RWPE2 (cell line): ENCODE measurements at regions not wholly inside any gene's neighbourhood (a gene's known extent, or its start where the extent isn't known, plus 50 kb on each side); places are given as distances from the start of the nearest gene placed in this dataset.

ENCODE experiments used
- ATAC-seq: fragments of 200-7000 bp; cut with Tn5 transposase; 3 replicates; pipeline ENCODE4 v1.9.1; 2021; ENCODE audit warnings: low read depth
- DNase-seq: peaks from one replicate; pipeline ENCODE4 v3.0.0-alpha.2; 2020; ENCODE audit warnings: low spot score
- H3K27ac ChIP-seq: fragments of 450-650 bp; 2 replicates; pipeline ENCODE4 v1.5.1; 2017; ENCODE audit warnings: mild to moderate bottlenecking; ENCODE audit not compliant: poor library complexity, severe bottlenecking
- H3K27me3 ChIP-seq: fragments of 250-450 bp; sonication (Bioruptor Pico); 2 replicates; pipeline ENCODE4 v1.5.1; 2021; ENCODE audit warnings: mild to moderate bottlenecking, moderate library complexity; ENCODE audit not compliant: insufficient read depth, poor library complexity, severe bottlenecking
- H3K36me3 ChIP-seq: fragments of 250-450 bp; sonication (Bioruptor Pico); 2 replicates; pipeline ENCODE4 v1.5.1; 2020; ENCODE audit warnings: low read depth, mild to moderate bottlenecking, moderate library complexity
- H3K4me1 ChIP-seq: fragments of 250-450 bp; sonication (Bioruptor Pico); 2 replicates; pipeline ENCODE4 v1.5.1; 2021; ENCODE audit warnings: mild to moderate bottlenecking, moderate library complexity; ENCODE audit not compliant: insufficient read depth, poor library complexity, severe bottlenecking
- H3K4me3 ChIP-seq: fragments of 250-450 bp; sonication (Bioruptor Pico); 2 replicates; pipeline ENCODE4 v1.5.1; 2021; ENCODE audit warnings: mild to moderate bottlenecking, moderate library complexity; ENCODE audit not compliant: severe bottlenecking
- H3K9me3 ChIP-seq: fragments of 250-450 bp; sonication (Bioruptor Pico); 2 replicates; pipeline ENCODE4 v1.5.1; 2021; ENCODE audit warnings: mild to moderate bottlenecking, moderate library complexity; ENCODE audit not compliant: severe bottlenecking
- CTCF ChIP-seq: fragments of 450-650 bp; IDR thresholded peaks from one replicate; pipeline ENCODE4 v1.5.1; 2017; ENCODE audit warnings: mild to moderate bottlenecking, moderate library complexity; ENCODE audit not compliant: poor library complexity, severe bottlenecking

GRCh38 chr1:222441066-222441465, 106.8 kb downstream of the HHIPL2 start:
- no peaks in the 10 kb centered on the region for H3K36me3 ChIP-seq
- TF ChIP-seq CTCF: no peak
- H3K4me3 ChIP-seq: no peak overlapping the region
- no peaks in the 10 kb centered on the region for H3K4me1 ChIP-seq
- DNase-seq: no peak
- no peak for ATAC-seq
- H3K27me3 ChIP-seq: no peaks in the 10 kb centered on the region
- H3K9me3 ChIP-seq: no peaks in the 10 kb centered on the region
- no peak overlapping the region for H3K27ac ChIP-seq

- no peak overlapping the region for H3K27ac ChIP-seq
- no peaks in the 10 kb centered on the region for H3K36me3 ChIP-seq
- H3K4me1 ChIP-seq: no peaks in the 10 kb centered on the region
- TF ChIP-seq CTCF: no peak
- H3K27me3 ChIP-seq: no peaks in the 10 kb centered on the region
- H3K9me3 ChIP-seq: no peaks in the 10 kb centered on the region
- ATAC-seq: no peak
- H3K4me3 ChIP-seq: no peak overlapping the region
- DNase-seq: no peak
Measured at GRCh38 chr1:222424826-222425225, 123.1 kb downstream of the HHIPL2 start.

GRCh38 chr1:222421380-222421779, 126.5 kb downstream of the HHIPL2 start:
- H3K9me3 ChIP-seq: no peaks in the 10 kb centered on the region
- no peak for TF ChIP-seq CTCF
- no peak overlapping the region for H3K27ac ChIP-seq
- no peak for ATAC-seq
- H3K4me3 ChIP-seq: no peak overlapping the region
- H3K4me1 ChIP-seq: no peaks in the 10 kb centered on the region
- no peaks in the 10 kb centered on the region for H3K27me3 ChIP-seq
- DNase-seq: no peak
- H3K36me3 ChIP-seq: no peaks in the 10 kb centered on the region

GRCh38 chr1:222420633-222421032, 127.3 kb downstream of the HHIPL2 start:
- Histone ChIP-seq H3K4me3 (no peak overlapping the region), H3K27me3 (no peaks in the 10 kb centered on the region), H3K36me3 (no peaks in the 10 kb centered on the region), H3K4me1 (no peaks in the 10 kb centered on the region), H3K9me3 (no peaks in the 10 kb centered on the region), H3K27ac (no peak overlapping the region)
- no peak for TF ChIP-seq CTCF
- DNase-seq (no peak), ATAC-seq (no peak)

- Histone ChIP-seq H3K9me3 (no peaks in the 10 kb centered on the region), H3K4me1 (no peaks in the 10 kb centered on the region), H3K27ac (no peak overlapping the region), H3K36me3 (no peaks in the 10 kb centered on the region), H3K27me3 (no peaks in the 10 kb centered on the region), H3K4me3 (no peak overlapping the region)
- ATAC-seq (no peak), DNase-seq (no peak)
- TF ChIP-seq CTCF: no peak
Measured at GRCh38 chr1:222418654-222419053, 129.2 kb downstream of the HHIPL2 start.
